ENCODE measurements at regions not wholly inside any gene's neighbourhood (a gene's known extent, or its start where the extent isn't known, plus 50 kb on each side); places are given as distances from the start of the nearest gene placed in this dataset.

- TF ChIP-seq CTCF (IDR thresholded peaks at IDR 0.05) (no peak), REST (IDR thresholded peaks at IDR 0.05) (no peak), RFX5 (IDR thresholded peaks at IDR 0.05) (no peak)
Observed at GRCh38 chr11:116548256-116548655, 224.5 kb downstream of the BUD13 start.
